Neural crest cell (in vitro differentiated cells): ENCODE measurements at regions not wholly inside any gene's neighbourhood (a gene's known extent, or its start where the extent isn't known, plus 50 kb on each side); places are given as distances from the start of the nearest gene placed in this dataset.

ENCODE experiments used
- DNase-seq: peaks from one replicate; pipeline ENCODE4 v3.0.0; 2021; ENCODE audit warnings: low read depth, mixed read lengths, low spot score
- H3K27ac Mint-ChIP-seq: one replicate; pipeline ENCODE4 v1.8.0; 2021; ENCODE audit warnings: mild to moderate bottlenecking, mixed read lengths; ENCODE audit not compliant: unreplicated experiment
- H3K27me3 Mint-ChIP-seq: 2 replicates; pipeline ENCODE4 v1.8.0; 2021; ENCODE audit warnings: low read depth, mild to moderate bottlenecking, mixed read lengths
- H3K36me3 Mint-ChIP-seq: 2 replicates; pipeline ENCODE4 v1.8.0; 2021; ENCODE audit warnings: low read depth, mild to moderate bottlenecking, mixed read lengths
- H3K4me1 Mint-ChIP-seq: 2 replicates; pipeline ENCODE4 v1.8.0; 2021; ENCODE audit warnings: mixed read lengths
- H3K4me3 Mint-ChIP-seq: one replicate; pipeline ENCODE4 v1.8.0; 2021; ENCODE audit warnings: mild to moderate bottlenecking, mixed read lengths
- H3K9me3 Mint-ChIP-seq: 2 replicates; pipeline ENCODE4 v1.8.0; 2021; ENCODE audit warnings: mixed read lengths
- CTCF ChIP-seq: fragments of 200-600 bp; sonication (generic); conservative IDR thresholded peaks from 2 replicates; pipeline ENCODE4 v1.5.0; 2021; ENCODE audit warnings: antibody characterized with exemption, mild to moderate bottlenecking

DNA sequence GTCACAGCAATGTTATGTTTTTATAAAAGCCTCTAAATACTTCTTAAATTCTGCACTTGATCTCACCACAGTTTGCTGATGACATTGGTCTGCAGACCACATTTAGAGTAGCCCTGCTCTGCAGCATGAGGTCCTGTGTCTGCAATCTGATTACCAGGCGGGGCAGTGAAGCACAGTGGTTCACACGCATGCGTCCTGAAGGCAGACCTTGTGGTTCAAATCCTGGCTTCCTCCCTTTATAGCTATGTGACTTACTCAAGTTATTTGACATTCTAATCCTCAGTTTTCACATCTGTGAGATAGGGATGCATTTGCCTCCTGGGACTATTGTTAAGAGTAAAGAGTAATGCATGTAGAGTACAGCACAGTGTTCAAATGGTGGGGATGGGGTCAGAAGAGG is 50.3 kb downstream of the BMAL2 start:
- Mint-ChIP-seq H3K27ac (no peak overlapping the region), H3K27me3 (no peaks in the 10 kb centered on the region), H3K36me3 (no peaks in the 10 kb centered on the region), H3K4me3 (no peak overlapping the region), H3K9me3 (no peaks in the 10 kb centered on the region), H3K4me1 (no peaks in the 10 kb centered on the region)
- no peak for DNase-seq
- TF ChIP-seq CTCF, result no peak

DNA sequence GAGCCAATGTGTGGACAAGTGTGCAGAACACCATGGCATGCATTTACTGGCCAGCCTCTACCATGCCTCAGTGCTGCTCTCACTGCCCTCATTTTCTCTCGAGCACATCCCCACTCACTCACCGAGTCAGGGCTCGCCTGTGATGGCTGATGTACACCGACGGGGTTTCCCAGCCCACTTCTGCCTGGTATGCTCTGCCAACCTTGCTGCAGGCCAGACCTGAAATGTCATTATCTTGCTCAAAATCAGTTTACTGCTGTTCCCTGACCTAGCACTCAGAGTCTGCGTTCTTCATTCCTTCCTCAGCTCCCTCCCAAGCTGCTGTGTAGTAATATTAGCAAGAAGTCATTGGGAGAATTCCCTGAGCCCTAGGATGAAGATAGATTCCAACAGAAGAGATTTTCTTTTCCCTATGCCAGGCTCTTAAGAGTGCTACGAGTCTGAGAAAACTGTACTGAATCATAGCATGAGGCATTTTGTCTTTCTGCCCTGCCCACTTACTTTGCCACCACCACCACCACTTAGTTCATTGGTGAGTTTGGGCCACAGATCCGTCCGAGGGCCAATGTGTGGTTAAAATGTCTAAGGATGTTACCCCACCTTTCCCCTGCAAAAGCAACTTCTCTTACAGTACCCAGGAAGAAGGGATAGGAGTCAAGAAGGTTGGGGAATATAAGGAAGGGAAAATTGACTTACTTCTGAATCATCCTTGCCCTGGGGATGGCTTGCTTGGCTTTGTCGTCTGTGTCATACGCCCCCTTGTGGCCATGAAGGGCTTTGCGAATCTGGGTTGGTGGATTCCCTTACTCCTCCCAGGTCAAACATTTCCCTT is 51.0 kb downstream of the BMAL2 start:
- Mint-ChIP-seq H3K36me3 (no peaks in the 10 kb centered on the region), H3K27ac (no peak overlapping the region), H3K4me1 (no peaks in the 10 kb centered on the region), H3K27me3 (no peaks in the 10 kb centered on the region), H3K9me3 (no peaks in the 10 kb centered on the region), H3K4me3 (no peak overlapping the region)
- peak; percentile 77 for DNase-seq
- TF ChIP-seq CTCF, result peak; percentile 99

DNA sequence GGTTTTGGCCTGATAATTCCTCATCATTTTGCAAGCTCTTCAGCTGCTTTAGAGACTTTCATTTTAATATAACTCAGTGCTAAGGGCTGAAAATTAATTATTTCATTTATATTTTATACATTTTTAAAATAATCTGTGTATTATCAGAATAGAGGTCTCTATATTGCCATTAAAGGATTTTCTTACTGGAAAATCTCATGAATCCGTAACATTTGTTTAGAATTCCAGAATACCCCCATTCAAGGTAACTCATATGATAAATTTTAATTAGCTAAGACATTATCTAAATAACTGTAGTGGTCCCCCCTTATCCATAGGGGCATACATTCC is 51.6 kb downstream of the BMAL2 start:
- Mint-ChIP-seq H3K4me1 (no peaks in the 10 kb centered on the region), H3K36me3 (no peaks in the 10 kb centered on the region)
- DNase-seq, result no peak

GRCh38 chr12:27385766-27386564 is 53.3 kb downstream of the BMAL2 start:
- no peaks in the 10 kb centered on the region for H3K27me3 Mint-ChIP-seq
- DNase-seq, result no peak
- no peak for TF ChIP-seq CTCF
- H3K27ac Mint-ChIP-seq, result no peak overlapping the region
- H3K36me3 Mint-ChIP-seq, result no peaks in the 10 kb centered on the region
- H3K4me1 Mint-ChIP-seq, result no peaks in the 10 kb centered on the region
- H3K9me3 Mint-ChIP-seq, result no peaks in the 10 kb centered on the region
- H3K4me3 Mint-ChIP-seq, result no peak overlapping the region

More for the DNA sequence above, 51.6 kb downstream of the BMAL2 start:
- Mint-ChIP-seq H3K4me3 (no peak overlapping the region), H3K27ac (no peak overlapping the region), H3K9me3 (no peaks in the 10 kb centered on the region), H3K27me3 (no peaks in the 10 kb centered on the region)
- peak; percentile 37 for TF ChIP-seq CTCF

GRCh38 chr12:27387473-27387872 is 54.8 kb downstream of the BMAL2 start:
- DNase-seq, result no peak
- H3K36me3 Mint-ChIP-seq, result peaks cover 2% of the 10 kb centered on the region
- H3K4me3 Mint-ChIP-seq, result no peak overlapping the region
- peaks cover 2% of the 10 kb centered on the region for H3K9me3 Mint-ChIP-seq
- H3K4me1 Mint-ChIP-seq, result no peaks in the 10 kb centered on the region
- no peak for TF ChIP-seq CTCF
- H3K27me3 Mint-ChIP-seq, result no peaks in the 10 kb centered on the region
- H3K27ac Mint-ChIP-seq, result no peak overlapping the region
